Urothelium cell line (cell line): ENCODE measurements at regions not wholly inside any gene's neighbourhood (a gene's known extent, or its start where the extent isn't known, plus 50 kb on each side); places are given as distances from the start of the nearest gene placed in this dataset.
"Not testable (repeated sequence)": the region's sequence is repeated elsewhere in the genome, so short reads cannot be mapped to it uniquely, and the experiment has no call there.

ENCODE experiments used
- DNase-seq: peaks from one replicate; pipeline ENCODE4 v3.0.0; 2011; ENCODE audit warnings: low spot score, mixed read lengths
- FAIRE-seq: peaks from 2 replicates; lab custom pipeline; 2011; peaks lifted over from hg19 to GRCh38; lab: Jason Lieb, UNC

- FAIRE-seq (no peak), DNase-seq (no peak)
These were observed 165.1 kb upstream of the AFDN start for GRCh38 chr6:167661552-167662044.

GRCh38 chr6:167662075-167662880 is 164.4 kb upstream of the AFDN start:
- no peak for FAIRE-seq
- no peak for DNase-seq

GRCh38 chr6:167662881-167663205 is 163.9 kb upstream of the AFDN start:
- DNase-seq (no peak), FAIRE-seq (no peak)

GRCh38 chr6:167663316-167663715 is 163.4 kb upstream of the AFDN start:
- DNase-seq (no peak), FAIRE-seq (no peak)

GRCh38 chr6:167663784-167664443 is 162.8 kb upstream of the AFDN start:
- no peak for DNase-seq
- FAIRE-seq = no peak

- DNase-seq (no peak), FAIRE-seq (no peak)
These were observed 161.7 kb upstream of the AFDN start for GRCh38 chr6:167664678-167665660.

GRCh38 chr6:167665698-167666330 is 160.9 kb upstream of the AFDN start:
- FAIRE-seq (no peak), DNase-seq (no peak)

- no peak for FAIRE-seq
These were observed 160.0 kb upstream of the AFDN start for GRCh38 chr6:167666571-167667203.

GRCh38 chr6:167667204-167668018 is 159.3 kb upstream of the AFDN start:
- DNase-seq (no peak), FAIRE-seq (no peak)

More at GRCh38 chr6:167666571-167667203, 160.0 kb upstream of the AFDN start:
- DNase-seq = no peak

- DNase-seq (no peak), FAIRE-seq (no peak)
These were observed 158.5 kb upstream of the AFDN start for GRCh38 chr6:167668019-167668753.

GRCh38 chr6:167668754-167669552 is 157.8 kb upstream of the AFDN start:
- FAIRE-seq = no peak

GRCh38 chr6:167669553-167669849 is 157.2 kb upstream of the AFDN start:
- FAIRE-seq = no peak
- no peak for DNase-seq

More at GRCh38 chr6:167668754-167669552, 157.8 kb upstream of the AFDN start:
- no peak for DNase-seq

- FAIRE-seq (no peak), DNase-seq (no peak)
These were observed 156.6 kb upstream of the AFDN start for GRCh38 chr6:167669870-167670802.

GRCh38 chr6:167670938-167671338 is 155.8 kb upstream of the AFDN start:
- FAIRE-seq (no peak), DNase-seq (no peak)

- not testable (repeated sequence) for DNase-seq
- peak; percentile 99 for FAIRE-seq
These were observed 155.2 kb upstream of the AFDN start for GRCh38 chr6:167671379-167671976.

GRCh38 chr6:167671977-167672687 is 154.6 kb upstream of the AFDN start:
- DNase-seq (no peak), FAIRE-seq (no peak)
